ENCODE measurements at regions not wholly inside any gene's neighbourhood (a gene's known extent, or its start where the extent isn't known, plus 50 kb on each side); places are given as distances from the start of the nearest gene placed in this dataset.

DNA sequence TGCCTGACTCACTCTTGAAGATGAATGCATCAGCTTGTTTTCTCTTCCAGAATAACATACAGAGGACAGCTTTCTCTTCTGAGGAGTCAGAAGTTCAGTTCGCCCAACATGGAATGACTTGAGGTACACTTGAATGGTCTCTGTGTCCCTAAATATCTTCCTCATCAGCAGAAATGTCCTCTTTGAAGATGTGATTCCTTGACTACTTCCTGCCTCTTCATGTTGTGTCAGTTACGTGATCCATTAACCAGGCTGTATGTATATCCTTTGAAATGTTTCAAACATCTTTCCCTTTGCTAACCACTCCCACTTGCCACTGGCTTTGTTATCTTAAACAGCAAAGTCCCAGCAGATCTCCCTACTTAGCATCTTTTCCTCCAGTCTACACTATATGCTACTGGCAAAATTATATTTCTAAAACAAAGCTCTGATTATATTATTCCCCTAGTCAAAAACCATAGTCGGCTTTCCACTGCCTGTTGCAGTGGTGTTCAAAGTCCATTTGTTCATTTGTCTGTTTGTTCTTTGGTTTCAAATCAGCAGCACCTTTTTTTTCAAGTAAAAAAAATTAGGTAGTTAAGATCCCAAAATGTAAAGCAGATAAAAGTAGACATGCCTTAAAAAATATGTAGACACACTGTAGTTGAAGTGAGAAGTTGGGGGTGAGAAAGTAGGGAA lies 82.1 kb upstream of the PAK3 start:
- no peak for TF ChIP-seq TAF1 (IDR thresholded peaks at IDR 0.05; ENCODE audit: low read depth)
- H3K27me3 ChIP-seq (ENCODE audit: insufficient read depth, low read depth, low read length) = no peaks in the 10 kb centered on the region
- no peaks in the 10 kb centered on the region for H3K9me2 ChIP-seq (ENCODE audit: insufficient read depth, low read length)
- no peaks in the 10 kb centered on the region for H4K20me1 ChIP-seq (ENCODE audit: insufficient read depth)
- no peak overlapping the region for H3K27ac ChIP-seq (ENCODE audit: low read length)
- H3K4me3 ChIP-seq (ENCODE audit: low read length) = no peak overlapping the region
- H2AFZ ChIP-seq (ENCODE audit: low read depth, low read length) = no peak overlapping the region
- no peaks in the 10 kb centered on the region for H3K36me3 ChIP-seq (ENCODE audit: insufficient read depth, low read length)
- no peaks in the 10 kb centered on the region for H3K79me2 ChIP-seq (replicated peaks; ENCODE audit: insufficient read depth, low read length)
- H3K9me3 ChIP-seq (ENCODE audit: low read length) = no peaks in the 10 kb centered on the region
- no peak overlapping the region for H3K4me2 ChIP-seq (ENCODE audit: low read length)
- H3F3A ChIP-seq (ENCODE audit: insufficient read depth, low read length, poor library complexity, severe bottlenecking) = no peaks in the 10 kb centered on the region
- H3K9ac ChIP-seq (ENCODE audit: low read length) = no peak overlapping the region

DNA sequence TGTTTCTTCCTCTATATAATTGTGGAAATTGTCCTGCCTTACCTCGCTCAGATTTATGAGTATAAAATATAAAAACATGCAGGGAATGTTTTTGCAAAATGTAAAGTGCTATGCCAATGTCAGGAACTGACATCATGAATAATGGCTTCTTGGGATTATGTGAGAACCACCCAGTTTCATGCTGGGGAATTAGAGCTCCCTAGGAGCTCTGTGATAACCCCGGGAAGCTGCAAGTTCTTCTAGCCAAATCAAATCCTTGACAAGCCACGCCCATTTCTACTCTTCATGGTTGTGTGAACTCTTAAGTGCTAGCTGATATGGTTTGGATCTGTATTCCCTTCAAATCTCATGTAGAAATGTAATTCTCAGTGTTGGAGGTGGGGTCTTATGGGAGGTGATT lies 85.9 kb upstream of the PAK3 start:
- H3K4me3 ChIP-seq (ENCODE audit: low read length) = no peak overlapping the region
- no peak overlapping the region for H3K4me2 ChIP-seq (ENCODE audit: low read length)
- no peaks in the 10 kb centered on the region for H3K9me3 ChIP-seq (ENCODE audit: low read length)
- H3K36me3 ChIP-seq (ENCODE audit: insufficient read depth, low read length) = no peaks in the 10 kb centered on the region
- H2AFZ ChIP-seq (ENCODE audit: low read depth, low read length) = no peak overlapping the region
- no peaks in the 10 kb centered on the region for H4K20me1 ChIP-seq (ENCODE audit: insufficient read depth)
- H3F3A ChIP-seq (ENCODE audit: insufficient read depth, low read length, poor library complexity, severe bottlenecking) = no peaks in the 10 kb centered on the region
- no peaks in the 10 kb centered on the region for H3K27me3 ChIP-seq (ENCODE audit: insufficient read depth, low read depth, low read length)
- TF ChIP-seq TAF1 (IDR thresholded peaks at IDR 0.05; ENCODE audit: low read depth) (no peak), EP300 (conservative IDR thresholded peaks at IDR 0.05; ENCODE audit: poor library complexity, severe bottlenecking) (no peak), SMC3 (conservative IDR thresholded peaks at IDR 0.05; ENCODE audit: poor library complexity) (no peak), POLR2AphosphoS5 (IDR thresholded peaks at IDR 0.05) (no peak), EZH2 (IDR thresholded peaks at IDR 0.05; ENCODE audit: borderline replicate concordance, insufficient read depth, low read length, poor library complexity, severe bottlenecking) (no peak), RAD21 (conservative IDR thresholded peaks at IDR 0.05) (no peak), MXI1 (conservative IDR thresholded peaks at IDR 0.05; ENCODE audit: poor library complexity, severe bottlenecking) (no peak)
- TF ChIP-seq, protein P1, sequence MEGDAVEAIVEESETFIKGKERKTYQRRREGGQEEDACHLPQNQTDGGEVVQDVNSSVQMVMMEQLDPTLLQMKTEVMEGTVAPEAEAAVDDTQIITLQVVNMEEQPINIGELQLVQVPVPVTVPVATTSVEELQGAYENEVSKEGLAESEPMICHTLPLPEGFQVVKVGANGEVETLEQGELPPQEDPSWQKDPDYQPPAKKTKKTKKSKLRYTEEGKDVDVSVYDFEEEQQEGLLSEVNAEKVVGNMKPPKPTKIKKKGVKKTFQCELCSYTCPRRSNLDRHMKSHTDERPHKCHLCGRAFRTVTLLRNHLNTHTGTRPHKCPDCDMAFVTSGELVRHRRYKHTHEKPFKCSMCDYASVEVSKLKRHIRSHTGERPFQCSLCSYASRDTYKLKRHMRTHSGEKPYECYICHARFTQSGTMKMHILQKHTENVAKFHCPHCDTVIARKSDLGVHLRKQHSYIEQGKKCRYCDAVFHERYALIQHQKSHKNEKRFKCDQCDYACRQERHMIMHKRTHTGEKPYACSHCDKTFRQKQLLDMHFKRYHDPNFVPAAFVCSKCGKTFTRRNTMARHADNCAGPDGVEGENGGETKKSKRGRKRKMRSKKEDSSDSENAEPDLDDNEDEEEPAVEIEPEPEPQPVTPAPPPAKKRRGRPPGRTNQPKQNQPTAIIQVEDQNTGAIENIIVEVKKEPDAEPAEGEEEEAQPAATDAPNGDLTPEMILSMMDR (IDR thresholded peaks at IDR 0.05; ENCODE audit: poor library complexity, severe bottlenecking) = no peak
- TF ChIP-seq, protein P2, sequence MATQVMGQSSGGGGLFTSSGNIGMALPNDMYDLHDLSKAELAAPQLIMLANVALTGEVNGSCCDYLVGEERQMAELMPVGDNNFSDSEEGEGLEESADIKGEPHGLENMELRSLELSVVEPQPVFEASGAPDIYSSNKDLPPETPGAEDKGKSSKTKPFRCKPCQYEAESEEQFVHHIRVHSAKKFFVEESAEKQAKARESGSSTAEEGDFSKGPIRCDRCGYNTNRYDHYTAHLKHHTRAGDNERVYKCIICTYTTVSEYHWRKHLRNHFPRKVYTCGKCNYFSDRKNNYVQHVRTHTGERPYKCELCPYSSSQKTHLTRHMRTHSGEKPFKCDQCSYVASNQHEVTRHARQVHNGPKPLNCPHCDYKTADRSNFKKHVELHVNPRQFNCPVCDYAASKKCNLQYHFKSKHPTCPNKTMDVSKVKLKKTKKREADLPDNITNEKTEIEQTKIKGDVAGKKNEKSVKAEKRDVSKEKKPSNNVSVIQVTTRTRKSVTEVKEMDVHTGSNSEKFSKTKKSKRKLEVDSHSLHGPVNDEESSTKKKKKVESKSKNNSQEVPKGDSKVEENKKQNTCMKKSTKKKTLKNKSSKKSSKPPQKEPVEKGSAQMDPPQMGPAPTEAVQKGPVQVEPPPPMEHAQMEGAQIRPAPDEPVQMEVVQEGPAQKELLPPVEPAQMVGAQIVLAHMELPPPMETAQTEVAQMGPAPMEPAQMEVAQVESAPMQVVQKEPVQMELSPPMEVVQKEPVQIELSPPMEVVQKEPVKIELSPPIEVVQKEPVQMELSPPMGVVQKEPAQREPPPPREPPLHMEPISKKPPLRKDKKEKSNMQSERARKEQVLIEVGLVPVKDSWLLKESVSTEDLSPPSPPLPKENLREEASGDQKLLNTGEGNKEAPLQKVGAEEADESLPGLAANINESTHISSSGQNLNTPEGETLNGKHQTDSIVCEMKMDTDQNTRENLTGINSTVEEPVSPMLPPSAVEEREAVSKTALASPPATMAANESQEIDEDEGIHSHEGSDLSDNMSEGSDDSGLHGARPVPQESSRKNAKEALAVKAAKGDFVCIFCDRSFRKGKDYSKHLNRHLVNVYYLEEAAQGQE (IDR thresholded peaks at IDR 0.05; ENCODE audit: borderline replicate concordance) = no peak
- no peak overlapping the region for H3K9ac ChIP-seq (ENCODE audit: low read length)
- no peaks in the 10 kb centered on the region for H3K79me2 ChIP-seq (replicated peaks; ENCODE audit: insufficient read depth, low read length)
- H3K27ac ChIP-seq (ENCODE audit: low read length) = no peak overlapping the region
- H3K9me2 ChIP-seq (ENCODE audit: insufficient read depth, low read length) = no peaks in the 10 kb centered on the region

Data from neural cell (in vitro differentiated cells).